Body of pancreas (tissue), 4 donors: ENCODE measurements at regions not wholly inside any gene's neighbourhood (a gene's known extent, or its start where the extent isn't known, plus 50 kb on each side); places are given as distances from the start of the nearest gene placed in this dataset.

Source experiments
- ATAC-seq: fragments of 150-250 bp; one replicate; pipeline ENCODE4 v1.9.1; 2016
- DNase-seq, 4 donors: peaks; one replicate each; pipeline ENCODE4 v3.0.0-alpha.2; 2019
- H3K27ac ChIP-seq, 4 donors: fragments of 200-600 bp; sonication (generic); 1 replicate in 3 of 4; 2 replicates in 1 of 4; pipeline versions ENCODE4 v1.5.1 to v1.6.1; 2016 to 2019; ENCODE audit warnings: mild to moderate bottlenecking in 1 of 4, mixed read lengths in 1 of 4, moderate library complexity in 1 of 4
- H3K27me3 ChIP-seq, 2 donors: fragments of 200-600 bp; sonication (generic); one replicate each; pipeline ENCODE4 v1.6.0; 2016; ENCODE audit warnings: mild to moderate bottlenecking in 1 of 2
- H3K36me3 ChIP-seq, 2 donors: fragments of 200-600 bp; sonication (generic); replicated peaks in 1 of 2; 2 replicates each; pipeline ENCODE4 v1.5.1; 2016; ENCODE audit warnings: low read depth in 2 of 2; ENCODE audit not compliant: insufficient read depth in 1 of 2
- H3K4me1 ChIP-seq: fragments of 200-600 bp; sonication (generic); one replicate; pipeline ENCODE4 v1.6.0; 2016
- H3K4me3 ChIP-seq, 2 donors: fragments of 200-600 bp; sonication (generic); 1 replicate in 1 of 2; 2 replicates in 1 of 2; pipeline ENCODE4 v1.5.1; 2016 to 2019
- H3K9me3 ChIP-seq, 3 donors: fragments of 200-600 bp; sonication (generic); 1 replicate in 2 of 3; 2 replicates in 1 of 3; pipeline ENCODE4 v1.5.1; 2016
- POLR2A ChIP-seq, 3 donors: fragments of 450-650 bp; IDR thresholded peaks; one replicate each; pipeline ENCODE4 v1.6.1; 2016; ENCODE audit warnings: antibody characterized with exemption in 3 of 3, mild to moderate bottlenecking in 2 of 3
- WGBS, 2 donors: methylation state at CpG; one replicate each; pipeline ENCODE4 v1.1.5; 2017; 5-methylcytosine and 5-hydroxymethylcytosine counted together
- intact Hi-C: fragments of 100-400 bp; cut with DNase I; formaldehyde crosslinking; loops from one replicate; pipeline ENCODE4 v1.15.1; 2023
- TF ChIP-seq, protein P1 (sequence below), 7 experiments: fragments of 450-650 bp in 4 of 7; fragments of 200-600 bp in 3 of 7; sonication (generic) in 3 of 7; IDR thresholded peaks; one replicate each; pipeline ENCODE4 v1.5.1; 2016 to 2019; ENCODE audit warnings: antibody characterized with exemption in 7 of 7

DNA sequence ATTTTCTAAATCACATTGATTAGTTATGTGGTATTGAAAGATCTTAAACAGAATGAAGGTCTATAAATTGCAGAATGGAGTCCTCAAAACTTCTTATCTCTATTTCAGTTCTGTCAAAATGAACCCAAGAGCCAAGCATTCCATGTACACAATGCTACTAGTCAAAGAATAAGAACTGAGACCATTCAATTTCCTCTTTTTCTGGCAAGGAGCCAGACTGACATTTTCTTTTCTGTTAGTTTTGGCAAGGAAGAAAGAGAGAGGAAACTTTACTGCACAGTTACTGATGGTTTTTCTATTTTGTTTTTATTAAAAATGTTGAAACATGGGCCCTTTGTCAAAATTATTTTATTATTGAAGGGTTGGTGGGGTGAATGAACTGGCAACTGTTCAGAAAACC is 181.8 kb upstream of the FERD3L start:
- Histone ChIP-seq H3K9me3 (no peaks in the 10 kb centered on the region), H3K27ac (no peak overlapping the region), H3K4me3 (no peak overlapping the region), H3K27me3 (no peaks in the 10 kb centered on the region), H3K4me1 (no peaks in the 10 kb centered on the region), H3K36me3 (no peaks in the 10 kb centered on the region)
- TF ChIP-seq, protein P1, sequence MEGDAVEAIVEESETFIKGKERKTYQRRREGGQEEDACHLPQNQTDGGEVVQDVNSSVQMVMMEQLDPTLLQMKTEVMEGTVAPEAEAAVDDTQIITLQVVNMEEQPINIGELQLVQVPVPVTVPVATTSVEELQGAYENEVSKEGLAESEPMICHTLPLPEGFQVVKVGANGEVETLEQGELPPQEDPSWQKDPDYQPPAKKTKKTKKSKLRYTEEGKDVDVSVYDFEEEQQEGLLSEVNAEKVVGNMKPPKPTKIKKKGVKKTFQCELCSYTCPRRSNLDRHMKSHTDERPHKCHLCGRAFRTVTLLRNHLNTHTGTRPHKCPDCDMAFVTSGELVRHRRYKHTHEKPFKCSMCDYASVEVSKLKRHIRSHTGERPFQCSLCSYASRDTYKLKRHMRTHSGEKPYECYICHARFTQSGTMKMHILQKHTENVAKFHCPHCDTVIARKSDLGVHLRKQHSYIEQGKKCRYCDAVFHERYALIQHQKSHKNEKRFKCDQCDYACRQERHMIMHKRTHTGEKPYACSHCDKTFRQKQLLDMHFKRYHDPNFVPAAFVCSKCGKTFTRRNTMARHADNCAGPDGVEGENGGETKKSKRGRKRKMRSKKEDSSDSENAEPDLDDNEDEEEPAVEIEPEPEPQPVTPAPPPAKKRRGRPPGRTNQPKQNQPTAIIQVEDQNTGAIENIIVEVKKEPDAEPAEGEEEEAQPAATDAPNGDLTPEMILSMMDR (IDR thresholded peaks at IDR 0.05) = no peak
- no peak for TF ChIP-seq POLR2A (IDR thresholded peaks at IDR 0.05)
- DNase-seq = no peak
- intact Hi-C loops = no loop called here
- ATAC-seq = no peak

DNA sequence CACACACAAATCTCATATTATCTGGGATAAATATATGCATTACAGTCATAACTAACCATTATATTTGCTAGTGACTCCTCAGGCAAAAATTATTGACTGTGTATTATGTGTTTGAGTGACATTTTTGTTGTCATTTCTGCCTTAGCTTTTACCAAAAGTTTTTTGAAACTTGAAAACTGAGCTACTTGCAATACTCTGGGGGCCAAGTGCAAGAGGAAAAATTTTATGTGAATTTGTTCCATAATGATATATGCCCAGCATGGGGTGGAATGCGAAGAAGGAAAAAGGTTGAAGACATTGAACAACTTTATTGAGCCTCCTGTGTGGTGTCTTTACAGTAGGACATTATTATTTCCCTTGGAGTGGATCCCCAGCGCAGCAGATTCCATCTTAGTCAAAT is 176.8 kb upstream of the FERD3L start:
- H3K4me1 ChIP-seq = no peaks in the 10 kb centered on the region
- no peak overlapping the region for H3K27ac ChIP-seq
- H3K9me3 ChIP-seq = no peaks in the 10 kb centered on the region
- DNase-seq (no peak), ATAC-seq (no peak)
- no peak for TF ChIP-seq POLR2A (IDR thresholded peaks at IDR 0.05)
- TF ChIP-seq, protein P1 (IDR thresholded peaks at IDR 0.05) = no peak
- intact Hi-C loops = no loop called here
- whole genome bisulfite sequencing, 2 donors = 63 to 67% methylated on average over 2 of the region's 2 CpGs
- H3K4me3 ChIP-seq = no peak overlapping the region
- H3K27me3 ChIP-seq = no peaks in the 10 kb centered on the region
- no peaks in the 10 kb centered on the region for H3K36me3 ChIP-seq

DNA sequence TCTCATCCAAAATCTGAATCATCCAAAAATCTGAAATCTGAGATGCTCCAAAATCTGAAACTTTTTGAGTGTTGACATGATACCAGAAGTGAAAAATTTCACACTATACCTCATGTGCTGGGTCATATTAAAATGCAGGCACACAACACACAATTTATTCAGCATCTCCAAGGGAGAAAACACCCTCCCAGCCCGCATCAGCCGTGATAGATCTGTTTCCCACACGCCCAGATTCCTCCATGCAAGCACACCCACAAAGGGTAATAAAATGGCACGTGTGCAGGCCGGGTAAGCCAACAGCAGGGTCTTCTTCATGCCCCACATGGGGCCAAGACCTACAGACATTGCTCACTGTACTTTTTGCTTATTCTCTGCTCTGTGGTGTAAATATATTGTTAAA is 173.1 kb upstream of the FERD3L start:
- H3K4me3 ChIP-seq = no peak overlapping the region
- H3K4me1 ChIP-seq = no peaks in the 10 kb centered on the region
- ATAC-seq (no peak), DNase-seq (no peak)
- TF ChIP-seq, protein P1 (IDR thresholded peaks at IDR 0.05) = no peak
- TF ChIP-seq POLR2A (IDR thresholded peaks at IDR 0.05) = no peak
- no peaks in the 10 kb centered on the region for H3K9me3 ChIP-seq
- intact Hi-C loops = no loop called here
- no peaks in the 10 kb centered on the region for H3K27me3 ChIP-seq
- WGBS, 2 donors = 48 to 52% methylated on average over 5 of the region's 5 CpGs
- H3K36me3 ChIP-seq = no peaks in the 10 kb centered on the region
- H3K27ac ChIP-seq = no peak overlapping the region

DNA sequence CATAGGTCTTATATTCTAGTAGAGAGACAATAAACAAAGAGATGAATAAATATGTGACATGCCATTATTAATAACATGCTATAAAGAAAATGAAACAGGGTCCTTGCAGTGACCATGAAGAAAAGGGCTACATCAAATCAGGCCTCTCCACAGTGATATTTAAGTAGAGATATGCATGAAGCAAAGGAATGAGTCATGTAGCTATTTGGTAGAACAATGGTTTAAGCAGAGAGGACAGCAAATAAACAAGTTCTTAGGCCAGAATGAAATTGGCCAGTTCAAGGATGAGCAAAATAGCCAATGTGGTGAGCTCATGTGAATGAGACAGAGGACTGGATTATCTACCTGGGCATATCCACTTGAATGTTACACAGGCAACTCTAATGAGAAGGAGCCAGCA is 172.2 kb upstream of the FERD3L start:
- H3K9me3 ChIP-seq = no peaks in the 10 kb centered on the region
- no peaks in the 10 kb centered on the region for H3K4me1 ChIP-seq
- H3K27me3 ChIP-seq = no peaks in the 10 kb centered on the region
- no peak overlapping the region for H3K27ac ChIP-seq
- intact Hi-C loops = no loop called here
- H3K36me3 ChIP-seq = no peaks in the 10 kb centered on the region
- DNase-seq (no peak), ATAC-seq (no peak)
- TF ChIP-seq, protein P1 (IDR thresholded peaks at IDR 0.05) = no peak
- TF ChIP-seq POLR2A (IDR thresholded peaks at IDR 0.05) = no peak
- no peak overlapping the region for H3K4me3 ChIP-seq

DNA sequence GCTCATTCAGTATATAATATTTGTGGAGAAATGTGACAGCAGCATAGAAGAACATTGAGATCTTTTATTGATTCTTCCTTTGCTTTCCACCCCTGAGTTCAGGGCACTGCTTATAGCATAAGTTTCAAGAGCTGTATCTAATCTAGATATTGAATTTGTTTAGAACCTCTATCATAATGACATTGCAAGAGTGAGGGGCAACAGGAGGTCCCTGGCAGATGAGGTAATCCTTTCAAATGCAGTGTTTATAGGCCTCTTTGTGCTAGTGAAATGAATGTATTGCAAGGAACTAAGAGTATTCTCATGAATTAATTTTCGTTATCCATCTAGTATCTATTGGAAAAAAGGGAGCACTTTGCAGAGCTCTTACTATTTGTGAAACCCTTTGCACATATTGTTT is 167.2 kb upstream of the FERD3L start:
- DNase-seq = no peak
- H3K4me3 ChIP-seq = no peak overlapping the region
- no peaks in the 10 kb centered on the region for H3K36me3 ChIP-seq
- no peak overlapping the region for H3K27ac ChIP-seq
- ATAC-seq = no peak
- H3K4me1 ChIP-seq = no peaks in the 10 kb centered on the region
- intact Hi-C loops = no loop called here
- H3K27me3 ChIP-seq = no peaks in the 10 kb centered on the region
- 50 to 63% methylated on average over 1 of the region's 1 CpG for WGBS, 2 donors
- H3K9me3 ChIP-seq = no peaks in the 10 kb centered on the region
- no peak for TF ChIP-seq POLR2A (IDR thresholded peaks at IDR 0.05)
- TF ChIP-seq, protein P1 (IDR thresholded peaks at IDR 0.05) = no peak
